Stimulated activated CD4-positive, alpha-beta T cell treated with anti-CD3 and anti-CD28 coated beads, Interleukin-2, amount 100 ng/mL, for 48 hours (primary cell): ENCODE measurements at regions not wholly inside any gene's neighbourhood (a gene's known extent, or its start where the extent isn't known, plus 50 kb on each side); places are given as distances from the start of the nearest gene placed in this dataset.
"Not testable (repeated sequence)": the region's sequence is repeated elsewhere in the genome, so short reads cannot be mapped to it uniquely, and the experiment has no call there.

Source experiments
- DNase-seq, 2 donors: peaks; one replicate each; pipeline ENCODE4 v3.0.0-alpha.2; 2020

DNA sequence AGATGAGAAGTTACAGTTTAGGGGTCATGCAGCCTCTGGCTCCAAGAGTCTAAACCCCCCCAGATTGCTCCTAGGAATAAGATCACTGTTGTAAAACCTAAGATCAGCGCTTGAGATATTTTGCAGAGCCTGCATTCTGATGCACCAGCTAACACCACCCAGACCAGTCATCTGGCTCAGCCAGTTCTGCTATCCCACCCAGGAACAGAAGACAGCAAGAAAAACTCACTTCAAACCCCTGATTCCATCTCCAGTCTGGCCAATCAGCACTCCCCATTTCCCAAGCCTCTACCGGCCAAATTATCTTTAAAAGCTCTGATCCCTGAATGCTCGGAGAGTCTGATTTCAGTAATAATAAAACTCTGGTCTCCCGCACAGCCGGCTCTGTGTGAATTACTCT is 158.6 kb downstream of the ZNF664 start:
- no peak for DNase-seq

DNA sequence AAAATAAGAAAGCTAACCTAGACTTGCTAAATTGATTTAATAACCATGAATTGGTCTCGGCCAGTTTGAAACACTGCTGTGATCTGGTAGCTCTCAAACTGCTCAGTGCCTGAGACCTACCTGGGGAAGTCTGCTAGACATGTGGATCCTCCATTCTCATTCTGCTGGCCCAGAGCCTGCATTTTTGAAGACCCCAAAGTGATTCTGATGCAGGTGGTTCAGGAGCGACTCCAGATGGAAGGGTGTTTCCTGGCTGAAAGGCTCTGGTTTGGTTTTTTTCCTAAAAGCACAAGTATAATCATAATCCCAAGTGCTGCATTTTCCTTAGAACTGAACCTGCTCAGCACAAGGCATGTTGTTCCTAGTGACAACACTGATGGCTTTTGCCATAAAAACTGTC is 159.5 kb downstream of the ZNF664 start:
- DNase-seq = no peak

DNA sequence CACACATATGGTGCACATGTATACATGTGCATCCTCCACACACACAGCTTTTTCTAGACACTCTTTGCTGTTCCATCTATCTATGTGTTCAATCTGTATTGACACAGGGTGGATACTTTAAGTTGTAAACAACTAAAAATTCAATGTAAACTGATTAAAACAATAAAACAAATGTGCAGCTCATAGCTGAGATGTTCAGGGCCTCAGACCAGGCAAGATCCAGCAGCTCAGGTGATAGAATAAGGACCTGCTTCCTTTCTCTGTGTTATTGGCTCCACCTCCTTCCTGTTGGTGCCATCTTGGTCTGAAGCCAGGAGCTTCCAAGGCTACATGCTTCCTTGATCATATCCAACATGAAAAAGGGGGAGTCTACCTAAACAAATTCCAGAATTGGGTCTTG is 158.1 kb upstream of the RFLNA start:
- DNase-seq = no peak

DNA sequence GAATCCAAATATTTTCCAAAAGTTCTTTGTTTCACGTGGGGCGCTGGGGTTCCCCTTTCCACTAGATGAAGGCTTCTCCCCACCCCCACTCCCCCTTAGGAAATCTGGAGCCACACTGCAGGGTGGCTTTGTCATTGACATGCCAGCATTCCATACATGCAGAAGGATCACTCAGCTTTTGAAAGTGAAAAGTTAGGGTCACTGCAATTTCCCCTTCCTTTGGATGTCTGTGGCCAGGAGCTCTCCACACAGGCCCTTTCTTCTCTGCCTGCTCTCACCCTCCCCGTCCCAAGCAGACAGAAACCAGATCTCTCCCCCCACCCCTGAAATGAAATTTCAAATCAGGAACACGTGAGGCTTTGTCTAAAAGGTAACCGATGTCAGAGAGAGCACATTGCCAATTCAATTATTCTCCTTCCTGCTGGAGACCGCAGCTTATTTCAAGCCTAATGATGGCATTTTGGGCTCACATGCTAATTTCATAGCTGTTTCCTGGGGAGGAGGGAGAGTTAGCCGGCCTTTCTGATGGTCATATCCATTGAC is 153.9 kb upstream of the RFLNA start:
- DNase-seq = no peak

DNA sequence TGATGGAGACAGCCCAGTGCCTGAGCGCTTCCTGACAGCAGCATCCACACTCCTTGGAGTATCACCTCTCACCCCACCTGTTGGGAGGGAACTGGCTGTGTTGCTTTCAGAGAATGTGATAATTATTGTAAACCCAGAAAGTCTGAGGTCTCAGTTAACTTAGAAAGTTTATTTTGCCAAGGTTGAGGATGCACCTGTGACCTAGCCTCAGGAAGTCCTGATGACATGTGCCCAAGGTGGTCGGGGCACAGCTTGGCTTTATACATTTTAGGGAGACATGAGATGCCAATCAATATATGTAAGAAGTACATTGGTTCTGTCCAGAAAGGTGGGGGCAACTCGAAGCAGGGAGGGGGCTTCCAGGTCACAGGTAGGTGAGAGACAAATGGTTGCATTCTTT is 153.3 kb upstream of the RFLNA start:
- DNase-seq = not testable (repeated sequence)

DNA sequence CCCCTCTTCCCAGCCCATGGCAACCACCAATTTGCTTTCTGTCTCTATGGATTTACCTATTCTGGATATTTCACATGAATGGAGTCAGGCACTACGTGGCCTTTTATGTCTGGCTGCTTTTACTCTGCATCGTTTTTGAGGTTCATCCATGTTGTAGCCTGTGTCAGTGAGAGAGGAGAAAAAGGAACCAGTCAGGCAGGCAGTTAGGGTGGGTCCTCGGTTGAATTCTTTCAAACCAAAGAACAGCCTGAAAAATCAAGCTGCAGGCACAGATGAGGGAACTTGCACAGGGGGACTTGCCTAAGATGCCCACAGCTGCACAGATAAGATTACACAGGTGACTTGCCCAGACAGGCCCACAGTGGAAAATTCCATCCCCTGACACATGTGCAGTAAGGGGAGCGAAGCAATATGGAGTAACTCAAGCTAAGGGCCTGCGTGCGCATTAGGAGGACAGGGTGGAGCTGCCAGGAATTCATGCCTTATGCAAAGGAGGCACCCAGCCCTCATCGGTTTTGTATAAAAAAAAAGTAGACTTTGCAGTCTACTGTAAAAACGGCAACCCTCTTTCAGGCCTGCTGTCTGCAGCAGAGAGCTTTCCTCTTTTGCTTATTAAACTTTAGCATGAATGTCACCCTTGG is 152.4 kb upstream of the RFLNA start:
- DNase-seq = no peak

DNA sequence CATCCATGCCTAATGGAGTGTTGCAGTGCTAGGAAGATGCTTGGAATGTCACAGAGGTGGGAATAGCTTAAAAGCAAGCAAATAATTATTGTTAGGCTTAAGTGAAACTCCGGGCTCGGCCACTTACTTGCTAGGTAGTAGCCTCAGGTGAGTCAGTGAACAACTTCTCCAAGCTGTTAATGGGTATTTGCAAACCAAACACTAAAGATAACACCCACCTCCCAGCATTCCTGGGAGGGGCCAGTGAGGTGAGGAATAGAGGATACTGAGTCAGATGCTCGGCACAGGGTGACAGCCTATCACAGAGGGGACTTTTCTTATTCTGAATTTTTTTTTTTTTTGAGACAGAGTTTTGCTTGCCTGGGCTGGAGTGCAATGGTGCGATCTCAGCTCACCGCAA is 151.2 kb upstream of the RFLNA start:
- DNase-seq = no peak

DNA sequence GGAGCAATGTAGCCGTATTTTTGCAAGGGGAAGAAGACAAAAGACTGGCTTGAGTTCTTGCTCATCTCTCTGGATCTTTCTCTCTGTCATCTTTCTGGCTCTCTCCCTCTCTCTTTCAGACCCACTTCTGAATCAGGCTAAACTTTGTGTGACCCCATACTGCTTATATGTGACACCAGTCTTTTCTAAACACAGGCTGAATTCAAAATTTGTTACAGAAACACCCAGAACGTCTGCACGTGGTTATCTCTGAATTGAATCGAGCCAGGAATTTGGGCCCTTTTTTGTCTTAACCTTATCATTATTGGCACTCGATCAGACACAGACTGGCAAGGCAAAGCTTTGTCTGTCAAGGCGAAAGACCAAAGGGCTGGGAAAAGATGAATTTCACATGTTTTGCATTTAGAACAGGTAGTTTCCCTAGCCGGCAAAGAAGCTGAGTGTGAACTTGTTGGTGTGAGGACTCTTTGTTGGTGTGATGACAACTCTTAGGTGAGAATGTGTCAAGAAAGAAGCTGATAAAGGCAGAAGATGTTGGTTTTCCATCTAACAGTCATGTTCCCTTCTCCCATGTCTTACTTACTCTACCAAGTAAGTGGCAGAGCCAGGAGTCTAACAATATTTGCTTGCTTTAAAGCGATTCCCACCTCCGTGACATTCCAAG is 150.2 kb upstream of the RFLNA start:
- DNase-seq = no peak

DNA sequence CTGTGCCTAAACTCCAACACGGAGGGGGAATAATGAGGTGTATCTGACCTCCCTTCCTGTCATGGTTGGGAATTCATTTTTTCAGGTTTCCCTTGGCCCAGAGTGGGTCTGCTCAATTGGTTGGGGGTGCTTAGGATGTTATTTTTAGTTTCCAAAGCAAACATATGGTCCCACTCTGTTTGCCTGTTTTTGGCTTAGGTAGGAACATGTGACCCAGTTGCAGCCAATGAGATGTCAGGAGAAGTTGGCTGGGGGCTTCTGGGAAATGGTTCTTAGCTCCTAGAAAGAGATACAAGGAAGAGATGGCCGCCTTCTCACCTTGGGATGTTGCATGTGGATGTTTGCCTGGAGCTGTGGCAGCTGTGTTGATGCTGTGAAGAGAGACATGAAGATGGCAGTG is 147.9 kb upstream of the RFLNA start:
- DNase-seq = no peak

DNA sequence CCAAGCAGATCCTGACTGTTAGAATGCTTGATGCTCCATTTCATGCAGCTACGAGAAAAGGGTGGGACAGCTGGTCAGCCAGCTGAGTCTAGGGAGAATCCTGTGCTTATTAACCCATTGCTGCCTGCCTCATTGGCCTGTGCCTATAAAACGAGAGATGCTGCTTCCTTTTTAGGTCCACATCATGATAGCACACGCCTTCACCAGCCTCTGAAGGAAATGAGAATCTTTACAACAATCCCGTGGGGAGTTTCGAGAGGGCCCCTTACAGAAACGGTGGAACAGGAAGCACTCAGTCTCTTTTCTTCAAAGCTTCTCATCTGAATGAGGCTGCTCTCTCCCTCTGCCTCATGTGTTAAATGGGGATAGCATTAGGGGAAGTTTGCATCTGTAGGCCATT is 147.3 kb upstream of the RFLNA start:
- no peak for DNase-seq

DNA sequence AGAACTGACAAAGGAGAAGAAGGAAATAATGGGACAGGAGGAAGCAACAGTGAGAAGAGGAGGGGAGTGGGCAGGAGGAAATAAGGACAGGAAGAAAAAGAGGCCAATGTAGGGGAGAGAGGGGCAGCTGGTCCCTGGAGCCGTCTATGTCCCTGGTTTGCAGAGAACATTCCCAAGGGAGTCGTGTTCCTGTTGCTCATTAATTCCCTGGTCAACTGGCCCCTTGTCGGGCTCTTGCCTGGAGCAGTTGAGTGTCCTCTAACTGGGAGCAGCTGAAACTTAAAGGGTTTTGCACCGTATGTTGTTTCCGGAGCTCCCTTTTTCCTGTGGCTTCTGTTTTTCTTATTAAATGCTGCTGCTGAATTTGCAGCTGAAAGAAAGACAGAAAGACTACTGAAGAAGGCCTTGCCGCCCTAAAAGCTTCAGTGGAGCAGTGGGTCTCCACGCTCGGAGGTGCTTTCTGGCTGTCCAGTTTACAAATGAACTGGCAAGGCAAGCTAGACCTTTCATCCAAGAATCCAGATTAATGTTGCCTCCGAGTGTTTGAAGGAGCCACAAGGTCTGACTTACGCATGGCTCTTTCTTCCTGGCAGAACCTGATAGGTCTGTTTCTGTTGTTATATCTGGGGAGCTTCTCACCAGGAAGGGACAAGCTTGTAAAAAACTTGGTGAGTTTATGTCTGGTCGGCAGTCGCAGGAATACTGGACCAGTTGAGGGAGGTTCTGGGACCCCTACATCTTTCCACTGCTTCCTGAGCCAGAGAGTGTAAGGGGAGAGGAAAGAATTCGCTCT is 146.2 kb upstream of the RFLNA start:
- DNase-seq = no peak

DNA sequence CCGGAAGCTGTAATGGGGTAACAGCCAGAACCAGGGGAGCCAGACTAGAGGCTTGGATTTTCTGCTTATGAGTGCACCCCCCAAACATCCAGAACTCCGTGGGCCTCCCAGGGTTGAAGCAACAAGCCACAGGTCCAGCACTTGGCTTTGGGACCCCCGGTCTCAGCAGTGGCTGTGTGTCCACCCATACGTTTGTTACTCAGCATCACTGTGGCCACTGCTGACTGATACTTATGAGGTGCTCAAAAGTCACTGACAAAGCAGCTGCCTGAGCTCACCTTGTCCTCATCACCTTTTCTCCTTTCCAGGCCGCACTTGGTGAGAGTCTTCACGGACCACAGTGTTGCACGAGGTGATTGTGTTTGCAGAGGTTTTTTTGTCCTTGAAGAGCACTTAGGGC is 145.6 kb upstream of the RFLNA start:
- DNase-seq = no peak

DNA sequence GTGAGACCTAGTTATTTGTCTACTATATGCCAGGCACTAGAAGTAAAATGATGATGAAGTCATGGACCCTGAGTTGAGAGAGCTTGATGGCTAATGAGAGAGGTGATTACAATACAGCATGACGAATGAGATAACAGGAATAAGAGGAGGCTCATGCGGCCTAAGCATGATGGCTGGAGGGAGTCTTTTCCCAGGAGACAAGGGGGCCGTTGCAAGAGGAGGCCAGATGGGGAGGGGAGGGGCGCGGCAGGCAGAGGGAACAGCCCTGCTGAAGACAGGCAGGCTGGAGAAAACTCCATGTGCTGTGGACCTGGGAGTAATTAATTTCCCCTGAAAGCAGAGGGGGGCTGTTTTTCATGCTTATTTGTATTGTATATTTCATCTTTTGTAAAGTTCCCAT is 144.7 kb upstream of the RFLNA start:
- no peak for DNase-seq

DNA sequence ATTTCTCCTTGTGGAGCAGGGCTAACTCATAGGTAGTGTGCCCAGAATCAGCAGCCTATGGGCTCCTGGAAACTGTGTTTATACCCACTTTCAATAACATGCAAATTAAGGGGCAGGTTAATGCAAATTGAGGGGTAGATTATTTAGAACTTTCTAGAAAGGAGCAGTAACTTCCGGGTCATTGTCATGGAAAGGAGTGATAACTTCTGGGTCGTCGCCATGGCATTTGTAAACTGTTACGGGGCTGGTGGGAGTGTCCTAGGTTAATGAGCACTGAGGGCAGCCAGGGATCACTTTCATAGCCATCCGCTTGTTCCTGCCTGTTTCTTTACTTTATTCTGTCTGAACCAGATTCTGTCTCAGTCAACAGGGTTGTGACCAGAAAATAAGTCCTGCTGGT is 143.3 kb upstream of the RFLNA start:
- DNase-seq = no peak

DNA sequence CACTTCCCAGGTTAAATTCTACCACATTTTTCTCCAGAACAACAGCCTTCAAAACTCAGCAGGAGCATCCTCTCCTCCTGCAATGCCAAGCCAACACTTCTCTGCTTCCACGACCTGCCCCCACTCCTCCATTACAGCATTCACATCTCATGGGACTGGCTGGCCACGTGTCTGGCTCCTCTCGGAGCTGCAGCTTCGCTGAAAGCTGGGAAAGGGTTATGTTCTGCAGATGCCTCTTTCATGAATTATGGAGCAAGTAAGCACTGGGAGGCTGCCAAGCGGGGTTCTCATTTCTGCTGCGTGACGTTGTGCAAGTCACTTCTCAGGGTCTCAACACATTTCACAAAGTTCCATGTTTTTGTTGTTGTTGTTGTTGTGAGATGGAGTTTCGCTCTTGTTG is 142.2 kb upstream of the RFLNA start:
- no peak for DNase-seq

DNA sequence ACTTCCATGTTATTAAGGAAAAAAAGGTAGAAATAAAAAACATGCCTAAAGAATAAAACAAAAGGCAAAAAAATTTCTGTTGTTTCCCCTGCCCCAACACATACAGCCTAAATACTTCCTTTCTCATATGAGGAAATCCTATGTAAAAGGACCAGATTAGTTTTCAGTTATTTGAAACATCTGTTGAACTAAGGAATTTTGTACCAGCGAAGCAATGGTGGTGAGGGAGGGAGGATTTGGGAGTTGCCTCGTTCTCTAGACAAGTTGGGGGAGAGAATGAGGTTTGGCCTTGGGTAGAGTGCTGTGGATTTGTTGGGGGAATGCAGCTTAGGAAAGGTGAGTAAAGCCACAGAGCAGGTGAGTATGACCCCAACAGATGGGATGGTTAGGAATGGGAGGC is 141.5 kb upstream of the RFLNA start:
- no peak for DNase-seq

DNA sequence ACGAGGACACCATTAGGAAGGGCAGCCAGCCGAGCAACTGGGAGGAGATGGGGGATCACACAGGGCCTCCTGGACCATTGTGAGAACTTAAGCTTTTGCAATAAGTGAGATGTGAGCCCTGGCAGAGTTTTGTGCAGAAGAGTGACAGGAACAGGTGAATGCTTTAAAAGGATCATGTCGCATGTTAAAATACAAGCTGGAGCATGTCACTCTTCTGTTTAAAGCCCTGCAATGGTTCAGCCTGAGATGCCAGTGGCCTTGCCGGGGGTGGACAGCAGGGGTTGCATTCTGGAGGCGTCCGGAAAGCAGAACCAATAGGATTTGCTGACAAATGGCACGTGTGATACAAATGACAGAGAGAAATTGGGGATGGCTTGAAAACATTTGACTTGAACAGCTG is 137.5 kb upstream of the RFLNA start:
- DNase-seq = no peak

DNA sequence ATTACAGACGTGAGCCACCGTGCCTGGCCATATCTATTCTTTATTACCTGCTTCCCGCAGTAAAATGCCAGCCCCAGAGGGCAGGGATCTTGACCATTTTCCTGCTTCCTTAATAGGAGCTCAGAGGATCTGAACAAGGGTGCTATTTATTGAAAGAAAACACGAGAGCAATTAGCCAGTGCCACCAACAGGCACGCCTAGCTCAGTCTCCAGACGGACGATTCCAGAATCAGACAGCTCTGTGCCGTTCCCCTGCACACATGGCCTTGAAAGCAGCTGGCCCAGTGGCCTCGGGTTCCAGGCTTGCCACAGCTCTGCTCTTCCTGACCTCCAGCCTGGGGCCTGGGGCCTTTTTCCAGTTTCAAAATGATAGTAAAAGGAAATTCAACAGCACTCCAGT is 135.2 kb upstream of the RFLNA start:
- no peak for DNase-seq

DNA sequence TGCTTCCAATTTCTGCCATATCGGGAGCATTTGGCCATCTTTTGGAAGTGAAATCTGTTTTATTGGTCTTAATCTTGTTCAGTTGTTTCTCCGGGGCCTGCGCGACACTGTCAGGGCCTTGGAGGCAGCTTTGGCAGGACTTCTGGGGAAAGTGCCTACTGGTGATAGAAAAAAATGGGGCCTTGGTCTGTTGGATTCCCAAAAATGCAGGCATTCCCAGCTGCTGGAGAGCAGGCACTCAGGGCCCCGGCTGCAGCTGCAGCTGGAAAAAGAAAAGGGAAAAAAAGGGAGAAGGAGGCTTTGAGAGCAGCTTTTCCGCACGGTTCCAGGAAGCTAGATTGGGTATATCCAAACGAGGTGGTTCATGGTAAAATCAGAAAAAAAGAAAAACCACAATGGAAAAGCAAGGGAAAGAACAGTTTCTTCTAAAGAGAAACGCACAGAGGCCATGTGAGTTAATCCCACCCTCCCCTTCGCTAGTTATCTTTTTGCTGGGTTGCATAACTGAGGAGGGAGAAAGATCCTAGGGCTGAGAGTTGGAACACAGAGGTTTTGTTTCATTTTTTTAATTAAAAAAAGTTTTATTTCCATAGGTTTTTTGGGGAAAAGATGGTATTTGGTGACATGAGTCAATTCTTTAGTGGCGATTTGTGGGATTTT is 134.7 kb upstream of the RFLNA start:
- DNase-seq = no peak

DNA sequence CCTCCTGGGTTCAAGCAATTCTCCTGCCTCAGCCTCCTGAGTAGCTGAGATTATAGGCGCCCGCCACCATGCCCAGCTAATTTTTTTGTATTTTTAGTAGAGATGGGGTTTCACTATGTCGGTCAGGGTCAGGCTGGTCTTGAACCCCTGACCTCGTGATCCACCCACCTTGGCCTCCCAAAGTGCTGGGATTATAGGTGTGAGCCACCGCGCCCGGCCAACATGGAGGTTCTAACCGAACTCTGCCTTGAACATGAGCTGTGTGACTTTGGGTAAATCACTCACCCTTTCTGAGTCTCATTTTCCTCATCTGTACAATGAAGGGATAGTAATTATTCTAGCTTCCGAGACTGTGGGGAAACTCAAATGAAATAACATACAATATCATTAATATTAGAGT is 133.5 kb upstream of the RFLNA start:
- DNase-seq = not testable (repeated sequence)

DNA sequence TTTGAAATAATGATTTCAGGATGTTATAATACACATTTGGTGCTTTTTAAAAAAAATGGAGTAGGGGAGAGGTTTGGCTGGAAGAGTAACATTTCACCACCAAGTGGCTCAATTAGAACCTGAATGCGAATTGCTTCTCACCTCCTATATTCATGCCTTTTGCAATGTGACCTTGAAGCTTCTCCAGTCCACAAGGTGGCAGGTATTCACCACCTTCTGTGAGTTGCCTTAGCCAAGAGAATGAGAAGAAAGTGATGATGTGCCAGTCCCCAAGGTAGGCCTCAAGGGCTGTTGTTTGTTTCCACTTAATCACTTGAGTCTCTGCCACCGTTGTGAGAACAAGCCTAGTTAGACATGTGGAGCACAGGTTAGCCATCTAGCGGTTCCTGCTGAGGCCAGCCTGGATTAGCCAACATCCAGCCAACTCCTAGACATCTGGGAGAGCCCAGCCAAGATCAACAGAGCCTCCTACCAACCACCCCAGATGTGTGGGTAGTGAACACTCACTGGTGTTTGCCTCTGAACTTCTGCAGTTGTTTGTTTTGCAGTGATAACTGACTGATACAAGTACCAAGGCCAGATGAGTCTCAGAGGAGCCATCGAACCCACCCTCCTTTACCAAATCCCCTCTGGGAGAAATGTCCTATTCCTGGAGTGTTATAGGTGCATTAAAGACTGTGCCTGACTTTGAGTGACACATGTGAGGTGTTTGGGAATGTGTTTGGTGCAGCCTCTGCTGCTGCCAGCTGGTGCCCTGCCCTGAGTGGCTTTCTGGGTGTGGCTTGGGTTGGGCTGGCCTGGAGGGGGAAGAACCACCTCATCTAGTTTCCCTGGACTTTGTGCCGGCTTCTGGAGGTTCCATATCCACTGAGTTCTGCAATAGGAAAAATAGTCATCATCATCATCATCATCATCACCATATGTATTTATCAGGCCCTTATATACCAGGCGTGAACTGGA is 132.5 kb upstream of the RFLNA start:
- DNase-seq = no peak

DNA sequence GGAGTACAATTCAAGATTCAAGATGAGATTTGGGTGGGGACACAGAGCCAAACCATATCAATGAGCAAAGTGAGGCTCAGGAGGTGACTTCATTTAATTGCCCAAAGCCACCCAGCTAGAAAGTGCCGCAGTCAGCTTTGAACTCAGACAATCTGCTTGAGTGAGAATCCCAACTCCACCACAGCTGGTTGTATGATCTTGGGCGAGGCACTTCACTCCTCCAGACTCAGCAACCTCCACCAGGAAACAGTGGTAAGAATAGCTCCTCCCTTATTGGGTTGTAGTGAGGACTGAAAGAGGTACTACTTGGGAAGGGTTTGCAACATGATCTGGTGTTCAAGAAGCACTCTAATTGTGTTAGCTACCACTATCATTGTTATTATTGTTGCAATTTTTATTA is 129.2 kb upstream of the RFLNA start:
- DNase-seq = no peak
